WTC11 (cell line): ENCODE measurements at regions not wholly inside any gene's neighbourhood (a gene's known extent, or its start where the extent isn't known, plus 50 kb on each side); places are given as distances from the start of the nearest gene placed in this dataset.

ENCODE experiments used
- ATF1 ChIP-seq: sonication (generic); formaldehyde crosslinking; IDR thresholded peaks from 2 replicates; pipeline ENCODE4 v1.8.1; 2023; ENCODE audit warnings: mild to moderate bottlenecking, moderate library complexity, missing genetic modification reagents
- ESRRA ChIP-seq: sonication (generic); formaldehyde crosslinking; IDR thresholded peaks from 2 replicates; pipeline ENCODE4 v1.8.1; 2022; ENCODE audit warnings: mild to moderate bottlenecking, missing genetic modification reagents, borderline replicate concordance
- FOXJ3 ChIP-seq: sonication (generic); formaldehyde crosslinking; IDR thresholded peaks from 2 replicates; pipeline ENCODE4 v1.9.0; 2021; ENCODE audit warnings: missing genetic modification reagents, mild to moderate bottlenecking, borderline replicate concordance
- HMGA2 ChIP-seq: fragments of 250-450 bp; sonication (Bioruptor Pico); IDR thresholded peaks from 2 replicates; pipeline ENCODE4 v1.4.0; 2021; ENCODE audit warnings: mild to moderate bottlenecking, moderate library complexity
- NFE2L1 ChIP-seq: sonication (generic); formaldehyde crosslinking; IDR thresholded peaks from 2 replicates; pipeline ENCODE4 v1.8.1; 2023; ENCODE audit warnings: missing genetic modification reagents
- SMAD4 ChIP-seq: sonication (generic); formaldehyde crosslinking; IDR thresholded peaks from 2 replicates; pipeline ENCODE4 v1.8.0; 2022; ENCODE audit warnings: mild to moderate bottlenecking, missing genetic modification reagents
- TF ChIP-seq, protein P1 (sequence below): sonication (generic); formaldehyde crosslinking; IDR thresholded peaks from 2 replicates; pipeline ENCODE4 v1.8.1; 2022; ENCODE audit warnings: mild to moderate bottlenecking, moderate library complexity, missing genetic modification reagents
- TF ChIP-seq, protein P2 (sequence below): fragments of 200-600 bp; IDR thresholded peaks from 2 replicates; pipeline ENCODE4 v1.8.0; 2022; ENCODE audit warnings: antibody characterized with exemption

DNA sequence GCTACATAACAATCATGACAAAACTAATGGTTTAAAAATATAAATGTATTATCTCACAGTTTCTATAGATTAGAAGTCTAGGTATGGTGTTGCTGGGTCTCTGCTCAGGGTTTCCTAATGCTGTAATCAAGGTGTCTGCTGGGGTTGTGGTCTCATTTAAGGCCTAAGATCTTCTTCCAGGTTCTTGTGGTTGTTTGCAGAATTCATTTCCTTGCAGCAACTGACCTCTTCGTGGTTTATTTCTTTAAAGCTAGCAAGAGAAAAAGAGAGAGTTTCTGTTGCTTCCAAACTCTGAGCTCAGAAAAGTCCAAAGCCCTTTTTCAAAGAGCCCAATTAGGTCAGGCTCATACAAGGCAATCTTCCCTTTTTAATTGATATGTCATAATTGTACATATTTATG, 452.7 kb upstream of the CCDC179 start:
- no peak for TF ChIP-seq ESRRA (CRISPR knock-in tag)
- TF ChIP-seq HMGA2, result no peak
- TF ChIP-seq, protein P1, sequence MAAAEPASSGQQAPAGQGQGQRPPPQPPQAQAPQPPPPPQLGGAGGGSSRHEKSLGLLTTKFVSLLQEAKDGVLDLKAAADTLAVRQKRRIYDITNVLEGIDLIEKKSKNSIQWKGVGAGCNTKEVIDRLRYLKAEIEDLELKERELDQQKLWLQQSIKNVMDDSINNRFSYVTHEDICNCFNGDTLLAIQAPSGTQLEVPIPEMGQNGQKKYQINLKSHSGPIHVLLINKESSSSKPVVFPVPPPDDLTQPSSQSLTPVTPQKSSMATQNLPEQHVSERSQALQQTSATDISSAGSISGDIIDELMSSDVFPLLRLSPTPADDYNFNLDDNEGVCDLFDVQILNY (CRISPR knock-in tag), result no peak
- no peak for TF ChIP-seq NFE2L1 (CRISPR knock-in tag)
- no peak for TF ChIP-seq ATF1 (CRISPR knock-in tag)
- TF ChIP-seq FOXJ3 (CRISPR knock-in tag), result no peak
- TF ChIP-seq SMAD4 (CRISPR knock-in tag), result no peak
- TF ChIP-seq, protein P2, sequence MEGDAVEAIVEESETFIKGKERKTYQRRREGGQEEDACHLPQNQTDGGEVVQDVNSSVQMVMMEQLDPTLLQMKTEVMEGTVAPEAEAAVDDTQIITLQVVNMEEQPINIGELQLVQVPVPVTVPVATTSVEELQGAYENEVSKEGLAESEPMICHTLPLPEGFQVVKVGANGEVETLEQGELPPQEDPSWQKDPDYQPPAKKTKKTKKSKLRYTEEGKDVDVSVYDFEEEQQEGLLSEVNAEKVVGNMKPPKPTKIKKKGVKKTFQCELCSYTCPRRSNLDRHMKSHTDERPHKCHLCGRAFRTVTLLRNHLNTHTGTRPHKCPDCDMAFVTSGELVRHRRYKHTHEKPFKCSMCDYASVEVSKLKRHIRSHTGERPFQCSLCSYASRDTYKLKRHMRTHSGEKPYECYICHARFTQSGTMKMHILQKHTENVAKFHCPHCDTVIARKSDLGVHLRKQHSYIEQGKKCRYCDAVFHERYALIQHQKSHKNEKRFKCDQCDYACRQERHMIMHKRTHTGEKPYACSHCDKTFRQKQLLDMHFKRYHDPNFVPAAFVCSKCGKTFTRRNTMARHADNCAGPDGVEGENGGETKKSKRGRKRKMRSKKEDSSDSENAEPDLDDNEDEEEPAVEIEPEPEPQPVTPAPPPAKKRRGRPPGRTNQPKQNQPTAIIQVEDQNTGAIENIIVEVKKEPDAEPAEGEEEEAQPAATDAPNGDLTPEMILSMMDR, result no peak
